Right cardiac atrium (tissue), 5 donors: ENCODE measurements at regions not wholly inside any gene's neighbourhood (a gene's known extent, or its start where the extent isn't known, plus 50 kb on each side); places are given as distances from the start of the nearest gene placed in this dataset.

Experiments used
- ATAC-seq, 2 donors: fragments of 200-7000 bp; cut with Tn5 transposase; one replicate each; pipeline versions ENCODE4 v1.8.0 to v1.9.1; 2020; ENCODE audit warnings: moderate library complexity in 2 of 2, mild to moderate bottlenecking in 1 of 2
- DNase-seq, 3 donors: peaks; one replicate each; pipeline ENCODE4 v3.0.0-alpha.2; 2020
- H3K27ac ChIP-seq: one replicate; pipeline ENCODE4 v1.5.1; 2013; ENCODE audit warnings: mild to moderate bottlenecking, low read length, control low read depth, moderate library complexity
- H3K27me3 ChIP-seq: one replicate; pipeline ENCODE4 v1.6.1; 2013; ENCODE audit not compliant: control insufficient read depth, insufficient read depth
- H3K4me1 ChIP-seq: one replicate; pipeline ENCODE4 v1.6.1; 2013; ENCODE audit warnings: low read length; ENCODE audit not compliant: control insufficient read depth, insufficient read depth
- H3K4me3 ChIP-seq: one replicate; pipeline ENCODE4 v1.5.1; 2013; ENCODE audit warnings: low read length, control low read depth
- H3K9me3 ChIP-seq: one replicate; pipeline ENCODE4 v1.6.1; 2013; ENCODE audit warnings: low read length; ENCODE audit not compliant: control insufficient read depth
- WGBS: extraction: QIAGEN DNeasy Blood & Tissue Kit; methylation state at CpG from one replicate; pipeline ENCODE4 v1.1.7; 2013; 5-methylcytosine and 5-hydroxymethylcytosine counted together
- intact Hi-C, 4 donors: fragments of 100-400 bp; cut with DNase I; formaldehyde crosslinking; loops; one replicate each; pipeline versions ENCODE4 v1.11.0 to v1.14.0; 2022 to 2023
- donor health status: healthy with polysubstance abuse.
- donor health status: DM: no; HTN: yes; CAD: no.
- donor health status: DM: no; HTN: no; CAD: no.
- donor health status: DM: no; HTN: yes; CAD: no; lungs with severe emphysema.
- donor health status: DM: yes; HTN: yes; CAD: no.

DNA sequence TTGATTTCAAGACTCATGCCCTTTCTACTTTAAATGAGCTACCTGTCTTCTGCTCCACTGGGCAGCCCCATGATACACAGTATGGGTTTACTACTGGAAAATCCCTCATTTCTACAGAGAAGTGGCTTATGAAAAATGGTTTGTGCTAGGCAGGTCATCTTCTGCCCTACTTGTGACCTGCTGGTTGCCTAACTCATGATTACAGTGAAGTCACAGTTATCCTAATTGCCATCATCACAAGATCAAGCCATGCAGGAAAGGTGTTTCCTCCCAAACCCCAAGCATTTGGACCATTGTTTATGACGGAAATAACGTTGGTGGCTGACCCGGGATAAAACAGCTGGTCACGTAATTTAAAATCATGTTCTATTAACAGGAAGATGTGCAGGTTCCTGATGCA is 330.6 kb downstream of the ACTL7B start:
- ATAC-seq (peak in 1 of 2 donors; percentile 55), DNase-seq (no peak)
- Histone ChIP-seq H3K4me1 (no peaks in the 10 kb centered on the region), H3K27me3 (no peaks in the 10 kb centered on the region), H3K4me3 (no peak overlapping the region), H3K27ac (no peak overlapping the region), H3K9me3 (no peaks in the 10 kb centered on the region)
- 60% methylated on average over 4 of the region's 4 CpGs for whole genome bisulfite sequencing
- intact Hi-C loops: no loop called here

- no peak overlapping the region for H3K4me3 ChIP-seq
- DNase-seq (no peak), ATAC-seq (no peak)
- 82% methylated on average over 2 of the region's 2 CpGs for WGBS
- intact Hi-C loops: no loop called here
- H3K4me1 ChIP-seq: no peaks in the 10 kb centered on the region
- no peaks in the 10 kb centered on the region for H3K9me3 ChIP-seq
- H3K27ac ChIP-seq: no peak overlapping the region
- H3K27me3 ChIP-seq: no peaks in the 10 kb centered on the region
Observed at GRCh38 chr9:108521063-108521590, 334.7 kb downstream of the ACTL7B start.

DNA sequence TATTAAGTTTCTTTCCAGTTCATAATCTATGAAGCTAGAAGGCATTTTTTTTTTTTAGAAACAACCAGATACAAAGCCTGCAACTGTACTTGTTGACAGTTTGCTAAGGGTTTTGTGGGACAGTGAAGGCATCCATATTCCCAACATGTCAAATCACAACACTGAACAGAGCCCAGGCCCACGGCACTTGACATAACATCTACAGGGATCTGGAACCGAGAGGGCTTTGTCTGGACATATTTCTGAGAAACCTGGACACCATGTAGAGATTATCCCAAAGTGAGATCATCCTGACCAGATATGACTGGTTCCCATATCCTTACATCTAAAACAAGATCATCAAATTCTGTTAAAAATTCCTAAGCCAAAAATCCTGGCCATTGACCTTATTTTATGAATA is 336.3 kb downstream of the ACTL7B start:
- ATAC-seq: no peak
- Histone ChIP-seq H3K27me3 (no peaks in the 10 kb centered on the region), H3K4me3 (no peak overlapping the region), H3K4me1 (no peaks in the 10 kb centered on the region), H3K9me3 (no peaks in the 10 kb centered on the region), H3K27ac (no peak overlapping the region)
- 76% methylated on average over 2 of the region's 2 CpGs for WGBS
- intact Hi-C loops: no loop called here
- DNase-seq: no peak

DNA sequence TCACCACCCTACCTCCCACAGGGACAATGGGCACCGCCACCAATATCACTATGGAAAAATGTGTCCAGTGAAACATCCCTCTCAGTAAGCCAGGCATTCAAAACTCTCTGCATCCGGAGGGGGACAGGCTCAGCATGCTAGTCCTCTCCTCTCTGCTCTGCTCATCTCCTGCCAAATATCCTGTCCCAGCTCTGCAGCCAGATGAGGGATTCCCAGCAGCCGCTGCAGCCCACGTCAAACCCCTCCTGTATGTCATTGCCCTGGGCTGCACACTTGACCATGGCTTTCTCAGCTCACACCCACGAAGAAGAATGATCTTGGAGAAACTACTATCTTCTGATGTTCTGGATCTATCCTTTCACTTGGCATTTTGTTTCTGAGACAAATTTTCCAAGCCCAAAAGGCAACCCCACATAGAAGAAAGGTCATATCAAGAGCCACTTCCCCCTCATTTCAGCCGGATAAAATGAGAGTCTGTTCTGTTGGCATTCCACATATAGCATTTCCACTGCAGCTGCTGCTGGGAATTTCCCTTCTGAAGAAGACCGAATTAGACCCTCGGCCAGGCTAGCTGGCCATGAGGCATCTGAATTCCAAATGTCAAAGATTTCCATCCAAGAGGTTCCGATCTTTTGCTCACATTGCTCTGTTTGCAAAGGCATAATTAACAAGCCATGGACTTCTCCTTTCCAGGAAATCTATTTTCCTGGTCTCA is 338.0 kb downstream of the ACTL7B start:
- DNase-seq (peak in 1 of 3 donors; percentile 40), ATAC-seq (peak; percentile 38 to 73)
- Histone ChIP-seq H3K27ac (no peak overlapping the region), H3K4me1 (peaks cover 2% of the 10 kb centered on the region), H3K27me3 (no peaks in the 10 kb centered on the region), H3K9me3 (no peaks in the 10 kb centered on the region), H3K4me3 (no peak overlapping the region)
- intact Hi-C loops: no loop called here
- WGBS: 38% methylated on average over 9 of the region's 9 CpGs

- ATAC-seq: no peak
- no peaks in the 10 kb centered on the region for H3K9me3 ChIP-seq
- no peak overlapping the region for H3K4me3 ChIP-seq
- H3K27ac ChIP-seq: no peak overlapping the region
- intact Hi-C loops: no loop called here
- no peak for DNase-seq
- H3K27me3 ChIP-seq: no peaks in the 10 kb centered on the region
- peaks cover 2% of the 10 kb centered on the region for H3K4me1 ChIP-seq
- 85% methylated on average over 4 of the region's 4 CpGs for WGBS
Observed at GRCh38 chr9:108516391-108516790, 339.4 kb downstream of the ACTL7B start.

DNA sequence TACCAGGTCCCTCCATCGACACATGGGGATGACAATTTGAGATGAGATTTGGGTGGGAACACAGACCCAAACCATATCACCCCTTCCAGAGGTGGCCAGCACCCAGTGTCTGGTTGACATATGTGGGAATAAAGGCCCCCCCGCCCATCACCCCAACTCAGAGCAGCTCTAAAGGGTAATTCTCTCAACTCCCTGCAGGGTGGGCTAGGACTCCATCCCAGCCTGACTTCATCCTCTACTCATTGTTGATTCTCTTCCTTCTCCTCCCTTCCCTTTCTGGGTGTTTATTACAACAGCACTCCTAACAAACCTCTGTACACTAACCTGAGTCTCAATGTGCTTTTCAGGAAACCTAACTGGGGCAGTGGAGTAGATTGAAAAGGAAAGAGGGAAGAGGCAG is 339.9 kb downstream of the ACTL7B start:
- no peak for ATAC-seq
- H3K27me3 ChIP-seq: no peaks in the 10 kb centered on the region
- no peak for DNase-seq
- H3K27ac ChIP-seq: no peak overlapping the region
- intact Hi-C loops: no loop called here
- no peak overlapping the region for H3K4me3 ChIP-seq
- WGBS: 94% methylated on average over 2 of the region's 2 CpGs
- peaks cover 2% of the 10 kb centered on the region for H3K4me1 ChIP-seq
- H3K9me3 ChIP-seq: no peaks in the 10 kb centered on the region

DNA sequence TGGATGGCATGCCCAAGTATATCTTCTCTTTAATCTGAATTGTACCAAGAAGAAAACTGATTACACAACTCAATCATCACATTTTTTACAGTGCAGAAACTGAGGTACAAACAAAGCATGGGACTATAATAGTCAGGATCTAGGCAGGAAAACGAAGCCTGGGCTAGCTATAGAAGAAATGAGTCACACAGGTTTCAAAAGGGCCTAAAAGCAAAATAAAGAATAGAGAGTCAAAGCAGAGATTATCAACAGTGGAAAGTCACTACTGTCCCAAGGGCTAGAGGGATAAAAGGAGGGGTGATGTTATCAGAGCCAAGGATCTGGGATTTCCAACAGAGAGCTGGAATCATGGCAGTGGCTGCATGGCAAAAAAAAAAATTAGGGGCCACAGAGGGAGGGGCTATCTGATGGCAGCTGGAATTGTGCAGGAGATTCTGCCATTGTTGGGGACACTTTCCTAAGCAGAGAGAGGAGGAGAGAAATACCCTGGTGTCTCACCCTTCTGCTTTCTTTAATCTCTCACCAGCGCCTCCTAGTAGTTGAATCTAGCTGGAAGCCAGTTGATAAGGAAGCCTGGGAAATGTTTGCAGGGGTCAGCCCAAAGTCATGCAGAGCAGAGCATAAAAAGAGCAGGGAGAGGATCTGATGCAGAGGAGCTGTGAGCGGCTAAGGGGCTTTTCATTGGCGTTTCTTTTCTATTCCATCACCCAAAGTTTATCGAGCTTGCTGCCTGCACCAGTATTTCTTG is 343.2 kb downstream of the ACTL7B start:
- no peak overlapping the region for H3K27ac ChIP-seq
- H3K4me3 ChIP-seq: no peak overlapping the region
- H3K4me1 ChIP-seq: peaks cover 2% of the 10 kb centered on the region
- WGBS: 68% methylated on average over 5 of the region's 5 CpGs
- H3K27me3 ChIP-seq: no peaks in the 10 kb centered on the region
- DNase-seq: no peak
- peak in 1 of 2 donors; percentile 51 for ATAC-seq
- no peaks in the 10 kb centered on the region for H3K9me3 ChIP-seq
- intact Hi-C loops: no loop called here

DNA sequence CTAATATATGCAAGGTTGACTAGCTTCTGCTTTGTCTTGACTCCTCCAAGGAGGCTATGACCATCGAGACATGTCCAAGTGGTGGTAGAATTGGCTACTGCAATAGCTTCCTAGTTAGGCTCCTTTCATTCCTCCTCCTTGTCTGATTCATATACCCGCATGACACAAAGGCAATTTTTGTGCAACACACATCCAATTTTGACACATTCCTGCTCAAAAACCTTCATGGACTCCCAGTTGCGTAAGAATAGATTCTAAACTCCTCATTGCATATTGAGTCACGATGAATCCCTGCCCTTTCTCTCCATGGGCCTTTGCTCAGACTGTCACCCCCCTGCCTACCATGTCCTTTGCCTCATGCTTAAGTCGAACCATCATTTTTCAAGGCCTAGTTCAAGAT is 344.5 kb downstream of the ACTL7B start:
- ATAC-seq: no peak
- H3K27ac ChIP-seq: no peak overlapping the region
- peaks cover 2% of the 10 kb centered on the region for H3K4me1 ChIP-seq
- no peaks in the 10 kb centered on the region for H3K27me3 ChIP-seq
- no peaks in the 10 kb centered on the region for H3K9me3 ChIP-seq
- DNase-seq: no peak
- WGBS: 94% methylated on average over 5 of the region's 5 CpGs
- intact Hi-C loops: no loop called here
- H3K4me3 ChIP-seq: no peak overlapping the region

DNA sequence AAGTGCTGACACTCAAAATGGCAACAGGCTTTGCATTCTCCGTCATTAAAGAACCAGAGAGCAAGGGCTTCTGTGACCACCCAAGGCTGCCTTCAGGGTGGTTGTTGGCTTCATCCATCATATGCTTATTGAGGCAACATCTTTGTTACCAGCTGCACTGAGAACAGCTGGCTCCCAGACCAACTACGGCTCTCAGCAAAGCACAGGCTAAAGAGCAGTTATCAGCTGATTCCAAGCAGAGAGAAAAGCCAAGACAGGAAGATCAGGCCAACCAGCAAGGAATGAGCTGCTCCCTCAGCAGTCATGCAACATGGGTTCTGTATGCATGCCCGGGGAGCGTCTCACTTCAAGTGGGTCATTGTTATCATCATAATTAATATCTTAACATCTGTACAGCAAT is 358.9 kb downstream of the ACTL7B start:
- Histone ChIP-seq H3K27me3 (no peaks in the 10 kb centered on the region), H3K27ac (no peak overlapping the region), H3K9me3 (no peaks in the 10 kb centered on the region), H3K4me1 (no peaks in the 10 kb centered on the region), H3K4me3 (no peak overlapping the region)
- WGBS: 81% methylated on average over 4 of the region's 4 CpGs
- no peak for ATAC-seq
- intact Hi-C loops: no loop called here
- no peak for DNase-seq

- H3K4me3 ChIP-seq: no peak overlapping the region
- H3K9me3 ChIP-seq: no peaks in the 10 kb centered on the region
- H3K27me3 ChIP-seq: no peaks in the 10 kb centered on the region
- 92% methylated on average over 1 of the region's 1 CpG for WGBS
- intact Hi-C loops: no loop called here
- no peaks in the 10 kb centered on the region for H3K4me1 ChIP-seq
- no peak for ATAC-seq
- H3K27ac ChIP-seq: no peak overlapping the region
- no peak for DNase-seq
Observed at GRCh38 chr9:108489567-108489966, 366.2 kb downstream of the ACTL7B start.

GRCh38 chr9:108486831-108487230 is 369.0 kb downstream of the ACTL7B start:
- H3K4me3 ChIP-seq: no peak overlapping the region
- ATAC-seq (no peak), DNase-seq (no peak)
- H3K27me3 ChIP-seq: no peaks in the 10 kb centered on the region
- no peaks in the 10 kb centered on the region for H3K9me3 ChIP-seq
- WGBS: 76% methylated on average over 2 of the region's 2 CpGs
- no peak overlapping the region for H3K27ac ChIP-seq
- no peaks in the 10 kb centered on the region for H3K4me1 ChIP-seq
- intact Hi-C loops: no loop called here
